PC-3 (cell line): ENCODE measurements at regions not wholly inside any gene's neighbourhood (a gene's known extent, or its start where the extent isn't known, plus 50 kb on each side); places are given as distances from the start of the nearest gene placed in this dataset.

Experiments
- ATAC-seq: fragments of 200-7000 bp; cut with Tn5 transposase; 2 replicates; pipeline ENCODE4 v1.9.1; 2020; ENCODE audit warnings: mild to moderate bottlenecking, moderate library complexity
- BruUV-seq: library from RNA; stranded (reverse); fragments of 400-500 nt; replicated peaks from 2 replicates; lab custom pipeline; 2021; lab: Mats Ljungman, UMichigan
- CTCF ChIA-PET: fragments of 300-600 bp; sonication (Branson Sonifier 250); formaldehyde crosslinking; loops from one replicate; lab custom pipeline; 2022; ENCODE audit warnings: antibody characterized with exemption; lab: Charles Lee
- POLR2A ChIA-PET: fragments of 300-600 bp; sonication (Branson Sonifier 250); formaldehyde crosslinking; loops from one replicate; lab custom pipeline; 2022; ENCODE audit warnings: antibody characterized with exemption; ENCODE audit not compliant: unreplicated experiment; lab: Charles Lee
- DNase-seq: peaks from one replicate; pipeline ENCODE4 v3.0.0-alpha.2; 2015
- H2AFZ ChIP-seq: fragments of 300-600 bp; sonication (generic); 2 replicates; pipeline ENCODE4 v1.6.0; 2016; ENCODE audit warnings: antibody characterized with exemption, low read length
- H3F3A ChIP-seq: fragments of 300-600 bp; sonication (generic); one replicate; pipeline ENCODE4 v1.6.0; 2017; ENCODE audit warnings: antibody characterized with exemption, low read length, control low read depth, mild to moderate bottlenecking; ENCODE audit not compliant: unreplicated experiment
- H3K27ac ChIP-seq: fragments of 300-600 bp; sonication (generic); 2 replicates; pipeline ENCODE4 v1.5.1; 2016; ENCODE audit warnings: mild to moderate bottlenecking, low read length
- H3K27me3 ChIP-seq: fragments of 300-600 bp; sonication (generic); 2 replicates; pipeline ENCODE4 v1.6.1; 2016; ENCODE audit warnings: low read length, mixed read lengths
- H3K36me3 ChIP-seq: fragments of 300-600 bp; sonication (generic); 2 replicates; pipeline ENCODE4 v1.6.1; 2016; ENCODE audit warnings: low read depth, mixed run types, low read length, mixed read lengths
- H3K4me1 ChIP-seq: fragments of 300-600 bp; sonication (generic); 2 replicates; pipeline ENCODE4 v1.5.1; 2016; ENCODE audit warnings: low read length; ENCODE audit not compliant: insufficient read depth
- H3K4me2 ChIP-seq: fragments of 300-600 bp; sonication (generic); 2 replicates; pipeline ENCODE4 v1.6.0; 2016; ENCODE audit warnings: low read length
- H3K4me3 ChIP-seq: fragments of 300-600 bp; sonication (generic); 2 replicates; pipeline ENCODE4 v1.5.1; 2016; ENCODE audit warnings: mild to moderate bottlenecking, low read length, mixed read lengths
- H3K79me2 ChIP-seq: fragments of 300-600 bp; sonication (generic); 2 replicates; pipeline ENCODE4 v1.6.1; 2017; ENCODE audit warnings: low read length, mixed read lengths
- H3K9ac ChIP-seq: fragments of 300-600 bp; sonication (generic); 2 replicates; pipeline ENCODE4 v1.6.0; 2016; ENCODE audit warnings: mild to moderate bottlenecking, low read length
- H3K9me2 ChIP-seq: fragments of 300-600 bp; sonication (generic); replicated peaks from 2 replicates; pipeline ENCODE4 v1.6.1; 2016; ENCODE audit warnings: mixed run types, low read length, mixed read lengths
- H3K9me3 ChIP-seq: fragments of 300-600 bp; sonication (generic); 2 replicates; pipeline ENCODE4 v1.6.1; 2016; ENCODE audit warnings: low read length, mixed read lengths
- H4K20me1 ChIP-seq: fragments of 300-600 bp; sonication (generic); 2 replicates; pipeline ENCODE4 v1.6.1; 2016; ENCODE audit warnings: low read length, mixed read lengths
- CTCF ChIP-seq: fragments of 300-600 bp; sonication (generic); conservative IDR thresholded peaks from 2 replicates; pipeline ENCODE4 v1.5.1; 2017; ENCODE audit warnings: antibody characterized with exemption, low read depth, mild to moderate bottlenecking, low read length
- EZH2 ChIP-seq: fragments of 300-600 bp; sonication (generic); IDR thresholded peaks from one replicate; pipeline ENCODE4 v1.6.1; 2017; ENCODE audit warnings: antibody characterized with exemption, mild to moderate bottlenecking, low read length; ENCODE audit not compliant: unreplicated experiment
- EZH2phosphoT487 ChIP-seq: fragments of 300-600 bp; sonication (generic); IDR thresholded peaks from 2 replicates; pipeline ENCODE4 v1.6.1; 2018; ENCODE audit warnings: mild to moderate bottlenecking, antibody characterized with exemption, low read length, borderline replicate concordance
- intact Hi-C: fragments of 100-400 bp; cut with micrococcal nuclease; formaldehyde crosslinking; loops from 2 replicates; pipeline ENCODE4 v1.9.0; 2023

GRCh38 chr6:115323001-115323400, 737.7 kb downstream of the FRK start:
- ChIA-PET CTCF (no interaction called here), POLR2A (no interaction called here)
- Histone ChIP-seq H3F3A (no peaks in the 10 kb centered on the region), H3K27me3 (no peaks in the 10 kb centered on the region), H3K79me2 (no peaks in the 10 kb centered on the region), H3K36me3 (no peaks in the 10 kb centered on the region), H3K27ac (no peak overlapping the region), H3K9me3 (no peaks in the 10 kb centered on the region), H3K4me2 (no peak overlapping the region), H3K9ac (no peak overlapping the region), H3K9me2 (no peaks in the 10 kb centered on the region), H3K4me1 (no peaks in the 10 kb centered on the region), H3K4me3 (no peak overlapping the region), H4K20me1 (no peaks in the 10 kb centered on the region), H2AFZ (no peak overlapping the region)
- DNase-seq (no peak), ATAC-seq (no peak)
- BruUV-seq, result no TSS peak
- no peak for TF ChIP-seq CTCF
- no peak for TF ChIP-seq EZH2
- TF ChIP-seq EZH2phosphoT487, result no peak
- intact Hi-C loops, result no loop called here

DNA sequence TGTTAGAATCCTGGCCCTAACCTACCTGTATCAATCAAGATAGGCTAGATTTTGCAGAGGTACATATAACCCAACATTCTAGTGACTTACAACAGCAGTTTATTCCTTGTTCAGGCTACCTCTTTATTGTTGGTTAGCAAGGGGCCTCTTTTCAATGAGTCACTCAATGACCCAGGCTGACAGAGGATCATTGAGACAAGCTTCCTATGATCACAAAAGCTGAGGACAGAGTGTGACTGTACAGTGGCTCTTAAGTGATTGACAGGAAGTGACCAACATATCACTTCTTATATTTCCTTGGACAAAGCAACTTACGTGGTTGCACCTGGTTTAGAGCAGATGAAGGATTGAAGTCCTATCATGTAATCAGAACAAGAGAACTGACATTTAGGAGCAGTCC, 740.9 kb downstream of the FRK start:
- Histone ChIP-seq H3K36me3 (no peaks in the 10 kb centered on the region), H3K4me2 (no peak overlapping the region), H3K4me1 (no peaks in the 10 kb centered on the region), H3K9me2 (no peaks in the 10 kb centered on the region), H3K4me3 (no peak overlapping the region), H3K9me3 (no peaks in the 10 kb centered on the region), H3K9ac (no peak overlapping the region), H3K27ac (no peak overlapping the region), H3K79me2 (no peaks in the 10 kb centered on the region), H2AFZ (no peak overlapping the region), H3F3A (no peaks in the 10 kb centered on the region), H4K20me1 (no peaks in the 10 kb centered on the region), H3K27me3 (no peaks in the 10 kb centered on the region)
- no TSS peak for BruUV-seq
- intact Hi-C loops, result no loop called here
- ChIA-PET POLR2A (no interaction called here), CTCF (no interaction called here)
- DNase-seq (no peak), ATAC-seq (no peak)
- TF ChIP-seq CTCF (no peak), EZH2 (no peak), EZH2phosphoT487 (no peak)

DNA sequence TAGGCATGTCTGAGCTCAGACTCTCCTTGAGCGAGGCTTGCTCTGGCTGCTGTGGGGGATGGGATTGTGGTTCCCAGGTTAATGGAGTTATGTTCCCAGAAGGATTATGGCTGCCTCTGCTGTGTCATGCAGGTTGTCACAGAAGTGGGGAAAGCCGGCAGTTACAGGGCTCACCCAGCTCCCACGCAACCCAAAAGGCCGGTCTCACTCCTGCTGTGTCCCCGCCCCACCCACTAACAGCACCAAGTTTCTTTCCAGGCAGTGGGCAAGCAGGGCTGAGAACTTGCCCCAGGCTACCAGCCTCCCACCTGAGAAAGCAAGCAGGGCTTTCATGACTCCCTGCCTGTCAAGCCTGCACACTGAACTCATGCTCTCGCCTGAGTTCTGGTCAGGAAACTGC, 750.5 kb downstream of the FRK start:
- intact Hi-C loops, result no loop called here
- BruUV-seq, result no TSS peak
- ChIA-PET CTCF (no interaction called here), POLR2A (no interaction called here)
- TF ChIP-seq EZH2phosphoT487 (no peak), CTCF (no peak), EZH2 (no peak)
- no peak overlapping the region for H3K27ac ChIP-seq
- no peaks in the 10 kb centered on the region for H4K20me1 ChIP-seq
- no peaks in the 10 kb centered on the region for H3K9me3 ChIP-seq
- no peaks in the 10 kb centered on the region for H3K9me2 ChIP-seq
- no peak overlapping the region for H3K4me2 ChIP-seq
- no peak for ATAC-seq
- no peaks in the 10 kb centered on the region for H3F3A ChIP-seq
- DNase-seq, result no peak
- no peaks in the 10 kb centered on the region for H3K27me3 ChIP-seq
- no peaks in the 10 kb centered on the region for H3K4me1 ChIP-seq
- H3K36me3 ChIP-seq, result no peaks in the 10 kb centered on the region
- H3K9ac ChIP-seq, result no peak overlapping the region
- H3K79me2 ChIP-seq, result no peaks in the 10 kb centered on the region
- no peak overlapping the region for H2AFZ ChIP-seq
- H3K4me3 ChIP-seq, result no peak overlapping the region
